ENCODE measurements at regions not wholly inside any gene's neighbourhood (a gene's known extent, or its start where the extent isn't known, plus 50 kb on each side); places are given as distances from the start of the nearest gene placed in this dataset.

DNA sequence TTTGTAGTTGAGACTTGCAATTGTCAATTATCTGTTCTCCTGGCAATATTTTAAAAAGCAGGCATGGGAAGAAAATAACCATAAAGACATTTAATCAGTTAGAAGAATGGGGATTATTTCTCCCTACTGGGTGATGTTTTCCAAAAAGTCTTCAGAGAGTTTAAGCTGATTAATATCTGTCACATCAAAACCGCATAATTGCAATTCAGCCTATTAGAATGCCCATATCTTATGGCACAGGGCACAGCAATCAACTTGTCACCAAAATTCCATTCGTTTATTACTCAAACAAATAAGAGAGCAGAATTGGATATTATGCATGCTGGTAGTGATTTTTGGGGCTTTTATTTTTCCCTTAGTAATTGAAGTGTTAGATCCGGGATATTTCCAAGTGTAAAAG is 218.7 kb downstream of the RNF144B start:
- Histone ChIP-seq H3K4me1 (ENCODE audit: insufficient read depth, poor library complexity, severe bottlenecking) (no peaks in the 10 kb centered on the region), H3K36me3 (ENCODE audit: low read depth) (no peaks in the 10 kb centered on the region), H3K27ac (ENCODE audit: poor library complexity, severe bottlenecking) (no peak overlapping the region), H3K9me3 (ENCODE audit: severe bottlenecking) (no peaks in the 10 kb centered on the region), H3K27me3 (ENCODE audit: insufficient read depth, poor library complexity, severe bottlenecking) (peaks cover 5% of the 10 kb centered on the region), H3K4me3 (ENCODE audit: severe bottlenecking) (no peak overlapping the region)
- ATAC-seq (ENCODE audit: low read depth) = no peak
- no peak for DNase-seq (ENCODE audit: low spot score)
- TF ChIP-seq, protein P1, sequence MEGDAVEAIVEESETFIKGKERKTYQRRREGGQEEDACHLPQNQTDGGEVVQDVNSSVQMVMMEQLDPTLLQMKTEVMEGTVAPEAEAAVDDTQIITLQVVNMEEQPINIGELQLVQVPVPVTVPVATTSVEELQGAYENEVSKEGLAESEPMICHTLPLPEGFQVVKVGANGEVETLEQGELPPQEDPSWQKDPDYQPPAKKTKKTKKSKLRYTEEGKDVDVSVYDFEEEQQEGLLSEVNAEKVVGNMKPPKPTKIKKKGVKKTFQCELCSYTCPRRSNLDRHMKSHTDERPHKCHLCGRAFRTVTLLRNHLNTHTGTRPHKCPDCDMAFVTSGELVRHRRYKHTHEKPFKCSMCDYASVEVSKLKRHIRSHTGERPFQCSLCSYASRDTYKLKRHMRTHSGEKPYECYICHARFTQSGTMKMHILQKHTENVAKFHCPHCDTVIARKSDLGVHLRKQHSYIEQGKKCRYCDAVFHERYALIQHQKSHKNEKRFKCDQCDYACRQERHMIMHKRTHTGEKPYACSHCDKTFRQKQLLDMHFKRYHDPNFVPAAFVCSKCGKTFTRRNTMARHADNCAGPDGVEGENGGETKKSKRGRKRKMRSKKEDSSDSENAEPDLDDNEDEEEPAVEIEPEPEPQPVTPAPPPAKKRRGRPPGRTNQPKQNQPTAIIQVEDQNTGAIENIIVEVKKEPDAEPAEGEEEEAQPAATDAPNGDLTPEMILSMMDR (IDR thresholded peaks at IDR 0.05; ENCODE audit: poor library complexity, severe bottlenecking) = no peak

- no peak overlapping the region for H3K4me3 ChIP-seq (ENCODE audit: severe bottlenecking)
- TF ChIP-seq, protein P1 (IDR thresholded peaks at IDR 0.05; ENCODE audit: poor library complexity, severe bottlenecking) = no peak
- H3K27me3 ChIP-seq (ENCODE audit: insufficient read depth, poor library complexity, severe bottlenecking) = peaks cover 12% of the 10 kb centered on the region
- H3K27ac ChIP-seq (ENCODE audit: poor library complexity, severe bottlenecking) = no peak overlapping the region
- ATAC-seq (ENCODE audit: low read depth) (no peak), DNase-seq (ENCODE audit: low spot score) (no peak)
- no peaks in the 10 kb centered on the region for H3K36me3 ChIP-seq (ENCODE audit: low read depth)
- no peaks in the 10 kb centered on the region for H3K4me1 ChIP-seq (ENCODE audit: insufficient read depth, poor library complexity, severe bottlenecking)
- H3K9me3 ChIP-seq (ENCODE audit: severe bottlenecking) = no peaks in the 10 kb centered on the region
These were observed 222.6 kb downstream of the RNF144B start for GRCh38 chr6:18609715-18610114.

GRCh38 chr6:18613319-18613925 is 226.3 kb downstream of the RNF144B start:
- Histone ChIP-seq H3K4me1 (ENCODE audit: insufficient read depth, poor library complexity, severe bottlenecking) (no peaks in the 10 kb centered on the region), H3K27me3 (ENCODE audit: insufficient read depth, poor library complexity, severe bottlenecking) (peaks cover 7% of the 10 kb centered on the region), H3K27ac (ENCODE audit: poor library complexity, severe bottlenecking) (no peak overlapping the region), H3K4me3 (ENCODE audit: severe bottlenecking) (no peak overlapping the region), H3K9me3 (ENCODE audit: severe bottlenecking) (no peaks in the 10 kb centered on the region), H3K36me3 (ENCODE audit: low read depth) (no peaks in the 10 kb centered on the region)
- TF ChIP-seq, protein P1 (IDR thresholded peaks at IDR 0.05; ENCODE audit: poor library complexity, severe bottlenecking) = no peak
- ATAC-seq (ENCODE audit: low read depth) (no peak), DNase-seq (ENCODE audit: low spot score) (no peak)

DNA sequence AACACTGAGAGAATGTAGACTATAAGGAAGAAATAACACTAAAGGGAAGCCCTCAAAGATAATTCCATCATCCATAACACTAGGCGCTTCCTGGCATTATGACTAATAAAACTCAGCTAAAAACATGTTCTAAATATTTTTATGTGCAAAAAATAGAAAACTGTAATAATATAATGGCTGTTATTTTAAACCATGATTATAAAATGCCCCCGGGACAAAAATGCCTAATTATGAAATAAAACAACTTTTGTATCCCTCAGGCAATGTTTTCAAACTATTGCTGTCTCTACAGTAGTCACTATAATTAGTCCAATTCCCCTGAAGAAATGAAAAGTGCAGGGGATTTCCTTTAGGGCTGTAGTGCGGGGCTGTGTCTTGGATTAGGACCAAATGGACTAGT is 242.4 kb downstream of the RNF144B start:
- ATAC-seq (ENCODE audit: low read depth) = no peak
- TF ChIP-seq, protein P1 (IDR thresholded peaks at IDR 0.05; ENCODE audit: poor library complexity, severe bottlenecking) = no peak
- Histone ChIP-seq H3K4me1 (ENCODE audit: insufficient read depth, poor library complexity, severe bottlenecking) (no peaks in the 10 kb centered on the region), H3K27ac (ENCODE audit: poor library complexity, severe bottlenecking) (no peak overlapping the region), H3K36me3 (ENCODE audit: low read depth) (no peaks in the 10 kb centered on the region), H3K9me3 (ENCODE audit: severe bottlenecking) (no peaks in the 10 kb centered on the region), H3K4me3 (ENCODE audit: severe bottlenecking) (no peak overlapping the region), H3K27me3 (ENCODE audit: insufficient read depth, poor library complexity, severe bottlenecking) (peaks cover under 1% of the 10 kb centered on the region)
- no peak for DNase-seq (ENCODE audit: low spot score)

DNA sequence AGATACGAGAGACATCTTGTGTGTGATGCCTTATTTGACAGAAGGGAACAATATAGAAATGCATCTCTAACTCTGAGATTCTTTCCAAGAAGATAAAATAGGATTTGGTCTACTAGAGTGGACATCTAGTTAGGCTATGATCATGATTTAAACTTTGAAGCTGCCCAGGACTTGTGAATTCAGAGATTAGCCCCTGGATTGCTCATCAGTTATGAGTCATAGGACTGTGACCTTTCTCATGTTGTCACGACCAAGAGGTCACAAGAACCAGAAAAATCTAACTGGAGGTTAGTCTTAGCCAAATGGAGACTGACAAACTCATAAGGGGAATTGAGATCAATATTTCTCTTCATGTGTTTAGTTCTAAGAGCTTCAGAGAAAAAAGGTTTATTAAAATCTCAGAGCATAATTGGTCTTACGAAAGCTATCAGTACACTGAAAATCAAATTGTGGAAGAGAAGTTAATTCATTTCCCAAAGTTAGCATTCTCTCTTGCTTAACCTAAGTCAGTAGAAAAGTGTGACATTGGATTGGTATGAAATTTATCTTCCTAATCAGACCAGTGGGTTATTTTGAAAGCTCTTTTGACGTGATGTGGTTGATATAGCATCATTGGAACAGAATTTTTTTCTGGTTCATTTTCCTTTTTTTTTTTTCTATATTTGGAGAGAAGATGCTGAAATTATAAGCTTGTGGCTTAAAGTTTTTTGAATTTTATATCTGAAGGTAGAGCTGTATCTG is 245.7 kb downstream of the RNF144B start:
- Histone ChIP-seq H3K27ac (ENCODE audit: poor library complexity, severe bottlenecking) (no peak overlapping the region), H3K4me3 (ENCODE audit: severe bottlenecking) (no peak overlapping the region), H3K27me3 (ENCODE audit: insufficient read depth, poor library complexity, severe bottlenecking) (no peaks in the 10 kb centered on the region), H3K4me1 (ENCODE audit: insufficient read depth, poor library complexity, severe bottlenecking) (no peaks in the 10 kb centered on the region), H3K9me3 (ENCODE audit: severe bottlenecking) (no peaks in the 10 kb centered on the region), H3K36me3 (ENCODE audit: low read depth) (no peaks in the 10 kb centered on the region)
- DNase-seq (ENCODE audit: low spot score) (no peak), ATAC-seq (ENCODE audit: low read depth) (no peak)
- TF ChIP-seq, protein P1 (IDR thresholded peaks at IDR 0.05; ENCODE audit: poor library complexity, severe bottlenecking) = no peak

Measured in RWPE2 (cell line).